Neuronal stem cell (in vitro differentiated cells): ENCODE measurements at regions not wholly inside any gene's neighbourhood (a gene's known extent, or its start where the extent isn't known, plus 50 kb on each side); places are given as distances from the start of the nearest gene placed in this dataset.

Experiments used
- DNase-seq: peaks from one replicate; pipeline ENCODE4 v3.0.0-alpha.2; 2013; ENCODE audit warnings: low spot score
- H2AFZ ChIP-seq: one replicate; pipeline ENCODE4 v1.6.1; 2013; ENCODE audit warnings: mild to moderate bottlenecking, low read length, inconsistent platforms
- H2AK5ac ChIP-seq: 2 replicates; pipeline ENCODE4 v1.6.1; 2013; ENCODE audit warnings: low read depth, mild to moderate bottlenecking, inconsistent platforms, low read length, moderate library complexity, mixed read lengths
- H2BK120ac ChIP-seq: 2 replicates; pipeline ENCODE4 v1.6.1; 2013; ENCODE audit warnings: low read depth, mild to moderate bottlenecking, inconsistent platforms, low read length, moderate library complexity, mixed read lengths
- H2BK12ac ChIP-seq: one replicate; pipeline ENCODE4 v1.6.1; 2013; ENCODE audit warnings: low read length, inconsistent platforms
- H2BK15ac ChIP-seq: 2 replicates; pipeline ENCODE4 v1.6.1; 2013; ENCODE audit warnings: mild to moderate bottlenecking, low read length, inconsistent platforms, mixed read lengths
- H2BK5ac ChIP-seq: one replicate; pipeline ENCODE4 v1.6.1; 2013; ENCODE audit warnings: inconsistent platforms, mild to moderate bottlenecking, low read length, moderate library complexity
- H3K14ac ChIP-seq: one replicate; pipeline ENCODE4 v1.6.1; 2013; ENCODE audit warnings: low read length, inconsistent platforms
- H3K18ac ChIP-seq: 2 replicates; pipeline ENCODE4 v1.6.1; 2013; ENCODE audit warnings: low read length, inconsistent platforms
- H3K23ac ChIP-seq: 2 replicates; pipeline ENCODE4 v1.6.1; 2013; ENCODE audit warnings: low read depth, mild to moderate bottlenecking, mixed read lengths, low read length, inconsistent platforms; ENCODE audit not compliant: poor library complexity
- H3K27ac ChIP-seq: replicated peaks from 3 replicates; pipeline ENCODE4 v1.5.1; 2013; ENCODE audit warnings: low read length, inconsistent platforms
- H3K27me3 ChIP-seq, 3 experiments: 2 replicates each; pipeline ENCODE4 v1.6.1; 2013; ENCODE audit warnings: low read length in 3 of 3, mild to moderate bottlenecking in 2 of 3, inconsistent platforms in 1 of 3, low read depth in 1 of 3, mixed read lengths in 1 of 3, moderate library complexity in 1 of 3; ENCODE audit not compliant: control insufficient read depth in 3 of 3, insufficient read depth in 3 of 3
- H3K36me3 ChIP-seq, 2 donors: replicated peaks in 1 of 2; 2 replicates each; pipeline ENCODE4 v1.6.1; 2013; ENCODE audit warnings: low read length in 2 of 2; ENCODE audit not compliant: control insufficient read depth in 2 of 2, insufficient read depth in 2 of 2
- H3K4ac ChIP-seq: 2 replicates; pipeline ENCODE4 v1.6.1; 2013; ENCODE audit warnings: inconsistent platforms, mild to moderate bottlenecking, low read length, moderate library complexity
- H3K4me1 ChIP-seq, 2 donors: 1 replicate in 1 of 2; 2 replicates in 1 of 2; pipeline ENCODE4 v1.6.1; 2013; ENCODE audit warnings: low read length in 2 of 2, low read depth in 1 of 2; ENCODE audit not compliant: control insufficient read depth in 2 of 2, insufficient read depth in 1 of 2
- H3K4me2 ChIP-seq: one replicate; pipeline ENCODE4 v1.6.1; 2013; ENCODE audit warnings: mild to moderate bottlenecking, low read length, inconsistent platforms; ENCODE audit not compliant: insufficient read depth, poor library complexity, severe bottlenecking
- H3K4me3 ChIP-seq, 2 donors: 2 replicates each; pipeline ENCODE4 v1.5.1; 2013; ENCODE audit warnings: low read length in 2 of 2, mild to moderate bottlenecking in 2 of 2, inconsistent platforms in 1 of 2, moderate library complexity in 1 of 2
- H3K79me1 ChIP-seq: one replicate; pipeline ENCODE4 v1.6.1; 2013; ENCODE audit warnings: low read depth, mild to moderate bottlenecking, inconsistent platforms, low read length, moderate library complexity
- H3K9ac ChIP-seq: one replicate; pipeline ENCODE4 v1.6.1; 2013; ENCODE audit warnings: mild to moderate bottlenecking, low read depth, low read length, inconsistent platforms; ENCODE audit not compliant: poor library complexity
- H3K9me3 ChIP-seq, 2 donors: replicated peaks in 1 of 2; 2 replicates each; pipeline versions ENCODE3 to v1.6.1; 2013; ENCODE audit warnings: low read length in 2 of 2, mild to moderate bottlenecking in 2 of 2, inconsistent platforms in 1 of 2, low read depth in 1 of 2, mixed read lengths in 1 of 2, moderate library complexity in 1 of 2; ENCODE audit not compliant: control insufficient read depth in 2 of 2, insufficient read depth in 1 of 2
- H4K8ac ChIP-seq: one replicate; pipeline ENCODE4 v1.6.1; 2013; ENCODE audit warnings: low read depth, mild to moderate bottlenecking, inconsistent platforms, low read length, moderate library complexity
- H4K91ac ChIP-seq: one replicate; pipeline ENCODE4 v1.6.1; 2013; ENCODE audit warnings: low read length, low read depth, mild to moderate bottlenecking, inconsistent platforms; ENCODE audit not compliant: poor library complexity
- whole genome bisulfite sequencing, 2 donors: extraction: QIAGEN DNeasy Blood & Tissue Kit; methylation state at CpG; one replicate each; pipeline ENCODE4 v1.1.7; 2013; ENCODE audit warnings: missing lambda C conversion rate in 2 of 2, mixed read lengths in 1 of 2; ENCODE audit not compliant: insufficient read length in 2 of 2, insufficient replicate concordance in 1 of 2; ENCODE audit errors: extremely low coverage in 2 of 2; 5-methylcytosine and 5-hydroxymethylcytosine counted together

- H3K79me1 ChIP-seq, result no peaks in the 10 kb centered on the region
- no peak overlapping the region for H2BK120ac ChIP-seq
- no peak overlapping the region for H3K4me2 ChIP-seq
- no peak overlapping the region for H4K8ac ChIP-seq
- no peak for DNase-seq
- no peaks in the 10 kb centered on the region for H3K36me3 ChIP-seq
- H3K27ac ChIP-seq, result no peak overlapping the region
- no peak overlapping the region for H3K23ac ChIP-seq
- H3K4me1 ChIP-seq, result no peaks in the 10 kb centered on the region
- no peak overlapping the region for H2AK5ac ChIP-seq
- no peak overlapping the region for H3K14ac ChIP-seq
- no peak overlapping the region for H2BK15ac ChIP-seq
- H2BK5ac ChIP-seq, result no peak overlapping the region
- H3K27me3 ChIP-seq, result no peaks in the 10 kb centered on the region
- no CpG with 5 or more reads among the region's 4 CpGs for WGBS, 2 donors
- no peak overlapping the region for H2AFZ ChIP-seq
- no peak overlapping the region for H4K91ac ChIP-seq
- H3K9me3 ChIP-seq, result no peaks in the 10 kb centered on the region
- no peak overlapping the region for H3K18ac ChIP-seq
- no peak overlapping the region for H3K9ac ChIP-seq
- no peak overlapping the region for H2BK12ac ChIP-seq
- no peak overlapping the region for H3K4ac ChIP-seq
- no peak overlapping the region for H3K4me3 ChIP-seq
Observed at GRCh38 chr3:79885407-79885806, 117.6 kb upstream of the ROBO1 start.

- Histone ChIP-seq H3K36me3 (no peaks in the 10 kb centered on the region), H3K79me1 (no peaks in the 10 kb centered on the region), H4K8ac (no peak overlapping the region), H3K4me1 (no peaks in the 10 kb centered on the region), H2BK15ac (no peak overlapping the region), H2BK12ac (no peak overlapping the region), H3K9me3 (no peaks in the 10 kb centered on the region), H3K23ac (no peak overlapping the region), H2AFZ (no peak overlapping the region), H3K4ac (no peak overlapping the region), H2AK5ac (no peak overlapping the region), H3K14ac (no peak overlapping the region), H3K27ac (no peak overlapping the region), H2BK5ac (no peak overlapping the region), H3K9ac (no peak overlapping the region), H4K91ac (no peak overlapping the region), H3K27me3 (no peaks in the 10 kb centered on the region), H3K4me2 (no peak overlapping the region), H3K18ac (no peak overlapping the region), H2BK120ac (no peak overlapping the region), H3K4me3 (no peak overlapping the region)
- DNase-seq, result no peak
- no CpG with 5 or more reads among the region's 3 CpGs for WGBS, 2 donors
Observed at GRCh38 chr3:79884354-79884753, 116.6 kb upstream of the ROBO1 start.

DNA sequence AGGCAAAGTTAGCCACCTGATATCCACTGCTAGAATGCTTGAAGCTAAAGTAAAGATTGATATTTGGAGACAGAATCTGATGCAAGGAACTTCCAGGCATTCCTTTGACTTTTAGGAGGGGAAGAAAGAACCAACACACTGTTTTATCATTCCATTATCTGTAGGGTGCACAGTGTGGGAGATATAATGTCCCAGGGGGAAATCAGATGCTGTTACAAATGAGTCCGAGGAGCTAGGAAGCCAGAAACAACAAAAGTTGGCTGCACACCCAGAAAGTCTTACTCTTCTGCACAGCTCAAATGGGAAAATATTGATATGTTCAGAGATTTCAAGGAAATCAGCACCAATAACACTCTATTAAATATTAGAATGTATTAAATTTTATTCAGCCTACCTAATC, 113.6 kb upstream of the ROBO1 start:
- no peak overlapping the region for H2AFZ ChIP-seq
- no peak overlapping the region for H2BK5ac ChIP-seq
- no peak overlapping the region for H2BK12ac ChIP-seq
- no peaks in the 10 kb centered on the region for H3K27me3 ChIP-seq
- H3K27ac ChIP-seq, result no peak overlapping the region
- no peak overlapping the region for H2BK15ac ChIP-seq
- no CpG with 5 or more reads among the region's 1 CpG for WGBS, 2 donors
- no peaks in the 10 kb centered on the region for H3K36me3 ChIP-seq
- H3K9ac ChIP-seq, result no peak overlapping the region
- no peak overlapping the region for H2AK5ac ChIP-seq
- no peaks in the 10 kb centered on the region for H3K4me1 ChIP-seq
- H3K4ac ChIP-seq, result no peak overlapping the region
- no peak overlapping the region for H3K23ac ChIP-seq
- no peak overlapping the region for H4K91ac ChIP-seq
- no peak overlapping the region for H2BK120ac ChIP-seq
- no peak overlapping the region for H4K8ac ChIP-seq
- H3K4me2 ChIP-seq, result no peak overlapping the region
- H3K9me3 ChIP-seq, result peaks cover 0 to 2% of the 10 kb centered on the region in 2 donors
- no peak overlapping the region for H3K18ac ChIP-seq
- DNase-seq, result no peak
- H3K79me1 ChIP-seq, result no peaks in the 10 kb centered on the region
- no peak overlapping the region for H3K14ac ChIP-seq
- no peak overlapping the region for H3K4me3 ChIP-seq

- Histone ChIP-seq H3K4me3 (no peak overlapping the region), H3K79me1 (no peaks in the 10 kb centered on the region), H3K4me2 (no peak overlapping the region), H2BK12ac (no peak overlapping the region), H3K27ac (no peak overlapping the region), H3K27me3 (no peaks in the 10 kb centered on the region), H4K8ac (no peak overlapping the region), H3K36me3 (no peaks in the 10 kb centered on the region), H3K9ac (no peak overlapping the region), H3K9me3 (peaks cover 0 to 2% of the 10 kb centered on the region in 2 donors), H3K23ac (no peak overlapping the region), H2BK120ac (no peak overlapping the region), H2AK5ac (no peak overlapping the region), H3K4me1 (no peaks in the 10 kb centered on the region), H2BK5ac (no peak overlapping the region), H4K91ac (no peak overlapping the region), H3K14ac (no peak overlapping the region), H2BK15ac (no peak overlapping the region), H2AFZ (no peak overlapping the region), H3K4ac (no peak overlapping the region), H3K18ac (no peak overlapping the region)
- WGBS, 2 donors, result no CpG with 5 or more reads among the region's 4 CpGs
- DNase-seq, result no peak
Observed at GRCh38 chr3:79878708-79879107, 110.9 kb upstream of the ROBO1 start.
